Prostate gland (tissue), 2 donors: ENCODE measurements at regions not wholly inside any gene's neighbourhood (a gene's known extent, or its start where the extent isn't known, plus 50 kb on each side); places are given as distances from the start of the nearest gene placed in this dataset.
A peak's percentile ranks its signal among the peaks of the same experiment; 100 is the strongest.

Source experiments
- DNase-seq: peaks from one replicate; pipeline ENCODE4 v3.0.0-alpha.2; 2019; ENCODE audit warnings: low spot score
- H3K27ac ChIP-seq, 2 donors: fragments of 200-600 bp; sonication (generic); 2 replicates each; pipeline ENCODE4 v1.5.1; 2017 to 2019
- H3K27me3 ChIP-seq: fragments of 200-600 bp; sonication (generic); replicated peaks from 2 replicates; pipeline ENCODE4 v1.5.1; 2019; ENCODE audit not compliant: insufficient read depth
- H3K36me3 ChIP-seq, 2 donors: fragments of 200-600 bp; sonication (generic); 1 replicate in 1 of 2; 2 replicates in 1 of 2; pipeline versions ENCODE4 v1.5.1 to v1.8.1; 2017 to 2019
- H3K4me1 ChIP-seq: fragments of 200-600 bp; sonication (generic); replicated peaks from 2 replicates; pipeline ENCODE4 v1.5.1; 2019
- H3K4me3 ChIP-seq, 2 donors: fragments of 200-600 bp; sonication (generic); 2 replicates each; pipeline ENCODE4 v1.5.1; 2017 to 2019
- H3K9me3 ChIP-seq: fragments of 200-600 bp; sonication (generic); 2 replicates; pipeline ENCODE4 v1.5.1; 2017
- CTCF ChIP-seq, 4 experiments: fragments of 200-600 bp in 2 of 4; fragments of 450-650 bp in 2 of 4; sonication (generic) in 2 of 4; IDR thresholded peaks; 1 replicate in 3 of 4; 2 replicates in 1 of 4; pipeline ENCODE4 v1.5.1; 2016 to 2019; ENCODE audit warnings: antibody characterized with exemption in 4 of 4, mild to moderate bottlenecking in 2 of 4, moderate library complexity in 2 of 4
- POLR2A ChIP-seq: fragments of 450-650 bp; IDR thresholded peaks from one replicate; pipeline ENCODE4 v1.6.1; 2016; ENCODE audit warnings: antibody characterized with exemption, mild to moderate bottlenecking
- POLR2AphosphoS5 ChIP-seq: sonication (generic); formaldehyde crosslinking; IDR thresholded peaks from one replicate; pipeline ENCODE4 v1.6.1; 2017; ENCODE audit warnings: antibody characterized with exemption
- WGBS: methylation state at CpG from one replicate; pipeline ENCODE4 v1.1.5; 2018; 5-methylcytosine and 5-hydroxymethylcytosine counted together
- intact Hi-C: fragments of 100-400 bp; cut with DNase I; formaldehyde crosslinking; loops from one replicate; pipeline ENCODE4 v1.14.2; 2022

DNA sequence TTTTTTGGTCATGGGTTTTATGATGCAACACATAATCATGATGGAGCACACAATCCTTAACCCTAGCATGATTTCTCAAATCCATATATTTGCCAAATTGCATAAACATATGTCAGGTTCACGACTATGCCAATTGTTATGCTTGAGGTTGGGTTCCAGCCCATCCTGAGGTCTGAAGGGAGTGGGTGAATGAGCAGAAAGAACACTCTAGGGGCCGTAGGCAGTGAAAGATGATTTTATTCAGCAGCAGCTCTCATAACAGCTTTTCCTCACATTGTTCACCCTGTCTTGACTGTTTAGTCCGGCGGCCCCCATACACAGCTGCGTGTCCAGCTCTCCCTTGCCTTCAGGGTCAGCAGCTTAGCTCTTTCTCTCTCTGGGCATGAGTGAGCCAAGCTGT lies 627.7 kb downstream of the PLA2G4A start:
- 90% methylated on average over 5 of the region's 5 CpGs for WGBS
- DNase-seq: no peak
- Histone ChIP-seq H3K36me3 (no peaks in the 10 kb centered on the region), H3K9me3 (no peaks in the 10 kb centered on the region), H3K27me3 (no peaks in the 10 kb centered on the region), H3K27ac (no peak overlapping the region), H3K4me1 (no peaks in the 10 kb centered on the region), H3K4me3 (no peak overlapping the region)
- no peak for TF ChIP-seq POLR2A
- no peak for TF ChIP-seq POLR2AphosphoS5
- no peak for TF ChIP-seq CTCF (IDR thresholded peaks at IDR 0.05)
- intact Hi-C loops: no loop called here

GRCh38 chr1:187460093-187460492 lies 631.3 kb downstream of the PLA2G4A start:
- H3K4me1 ChIP-seq: no peaks in the 10 kb centered on the region
- H3K4me3 ChIP-seq: no peak overlapping the region
- no peak for TF ChIP-seq POLR2A
- no peak for TF ChIP-seq CTCF (IDR thresholded peaks at IDR 0.05)
- no peak for TF ChIP-seq POLR2AphosphoS5
- H3K27ac ChIP-seq: no peak overlapping the region
- 87% methylated on average over 3 of the region's 3 CpGs for WGBS
- intact Hi-C loops: no loop called here
- DNase-seq: no peak
- no peaks in the 10 kb centered on the region for H3K27me3 ChIP-seq
- no peaks in the 10 kb centered on the region for H3K9me3 ChIP-seq
- no peaks in the 10 kb centered on the region for H3K36me3 ChIP-seq

DNA sequence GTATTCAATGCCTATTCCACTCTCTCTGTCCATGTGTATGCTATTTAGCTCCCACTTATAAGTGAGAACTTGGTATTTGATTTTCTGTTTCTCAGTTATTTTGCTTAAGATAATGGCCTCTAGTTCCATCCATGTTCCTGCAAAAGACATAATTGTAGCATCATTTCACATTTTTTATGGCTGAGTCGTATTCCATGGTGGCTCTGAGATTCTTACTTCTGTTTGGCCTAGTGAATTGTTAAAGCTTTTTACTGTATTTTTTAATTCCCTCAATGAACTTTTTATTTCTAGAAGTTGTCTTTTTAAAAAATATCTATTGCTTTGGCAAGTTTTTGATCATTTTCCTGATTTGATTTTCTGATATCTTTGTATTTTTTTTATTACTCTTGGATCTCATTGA lies 635.6 kb downstream of the PLA2G4A start:
- H3K27me3 ChIP-seq: no peaks in the 10 kb centered on the region
- H3K27ac ChIP-seq: no peak overlapping the region

GRCh38 chr1:187465441-187465840 lies 636.7 kb downstream of the PLA2G4A start:
- intact Hi-C loops: no loop called here
- no peaks in the 10 kb centered on the region for H3K9me3 ChIP-seq
- no peaks in the 10 kb centered on the region for H3K4me1 ChIP-seq
- H3K27ac ChIP-seq: no peak overlapping the region
- 70% methylated on average over 2 of the region's 2 CpGs for WGBS
- H3K36me3 ChIP-seq: no peaks in the 10 kb centered on the region
- TF ChIP-seq POLR2AphosphoS5 (no peak), CTCF (IDR thresholded peaks at IDR 0.05) (no peak), POLR2A (no peak)
- no peaks in the 10 kb centered on the region for H3K27me3 ChIP-seq
- no peak overlapping the region for H3K4me3 ChIP-seq
- peak; percentile 6 for DNase-seq

More for the DNA sequence above, 635.6 kb downstream of the PLA2G4A start:
- Histone ChIP-seq H3K4me1 (no peaks in the 10 kb centered on the region), H3K9me3 (no peaks in the 10 kb centered on the region), H3K36me3 (no peaks in the 10 kb centered on the region), H3K4me3 (no peak overlapping the region)
- TF ChIP-seq CTCF (IDR thresholded peaks at IDR 0.05): no peak
- TF ChIP-seq POLR2AphosphoS5: no peak
- no peak for TF ChIP-seq POLR2A
- WGBS: 78% methylated on average over 1 of the region's 1 CpG
- no peak for DNase-seq
- intact Hi-C loops: no loop called here

GRCh38 chr1:187469836-187470235 lies 641.1 kb downstream of the PLA2G4A start:
- 97% methylated on average over 2 of the region's 2 CpGs for WGBS
- no peaks in the 10 kb centered on the region for H3K9me3 ChIP-seq
- intact Hi-C loops: no loop called here
- H3K36me3 ChIP-seq: no peaks in the 10 kb centered on the region
- no peak overlapping the region for H3K27ac ChIP-seq
- H3K27me3 ChIP-seq: no peaks in the 10 kb centered on the region
- DNase-seq: no peak
- H3K4me3 ChIP-seq: no peak overlapping the region
- H3K4me1 ChIP-seq: no peaks in the 10 kb centered on the region
- TF ChIP-seq POLR2A (no peak), CTCF (IDR thresholded peaks at IDR 0.05) (no peak), POLR2AphosphoS5 (no peak)
